Panc1 (cell line): ENCODE measurements at regions not wholly inside any gene's neighbourhood (a gene's known extent, or its start where the extent isn't known, plus 50 kb on each side); places are given as distances from the start of the nearest gene placed in this dataset.

ENCODE experiments used
- CTCF ChIP-seq: fragments of 450-650 bp; IDR thresholded peaks from 2 replicates; pipeline ENCODE4 v1.5.1; 2017; ENCODE audit warnings: mild to moderate bottlenecking
- REST ChIP-seq, 2 experiments: IDR thresholded peaks; 2 replicates each; pipeline ENCODE4 v1.6.1; 2011 to 2012; ENCODE audit warnings: low read depth in 2 of 2, control low read depth in 1 of 2, low read length in 1 of 2, mild to moderate bottlenecking in 1 of 2, moderate library complexity in 1 of 2; ENCODE audit not compliant: insufficient read depth in 1 of 2

GRCh38 chr14:100463937-100464336 is 123.3 kb downstream of the BEGAIN start:
- TF ChIP-seq CTCF: no peak
- TF ChIP-seq REST (IDR thresholded peaks at IDR 0.05; ENCODE audit: insufficient read depth in 1 of 2, low read depth in 2 of 2, low read length in 1 of 2): no peak
